ENCODE measurements at regions not wholly inside any gene's neighbourhood (a gene's known extent, or its start where the extent isn't known, plus 50 kb on each side); places are given as distances from the start of the nearest gene placed in this dataset.
"Not testable (repeated sequence)": the region's sequence is repeated elsewhere in the genome, so short reads cannot be mapped to it uniquely, and the experiment has no call there.

- peaks cover 16% of the 10 kb centered on the region in 2 experiments for H3K4me1 Mint-ChIP-seq
- H4K20me1 ChIP-seq (ENCODE audit: control insufficient read depth, insufficient read depth, insufficient read length); H3K27me3 ChIP-seq (ENCODE audit: insufficient read depth, low read length); H3K9ac ChIP-seq (ENCODE audit: extremely low read depth, insufficient read length, low read length); H3K23me2 ChIP-seq (ENCODE audit: insufficient read length, low read depth, low read length, poor library complexity, severe bottlenecking); H4K8ac ChIP-seq (replicated peaks; ENCODE audit: insufficient read length, low read depth, low read length); H3K79me2 ChIP-seq (ENCODE audit: insufficient read depth, low read length); H3K56ac ChIP-seq (ENCODE audit: insufficient read length, low read depth, low read length); H3K79me1 ChIP-seq (ENCODE audit: insufficient read depth, low read depth, low read length, poor library complexity, severe bottlenecking); H4K5ac ChIP-seq (ENCODE audit: insufficient read length, low read depth, low read length); H2BK15ac ChIP-seq (ENCODE audit: low read depth, low read length); DNase-seq; H2AFZ ChIP-seq (ENCODE audit: low read length); H3K4me1 ChIP-seq (ENCODE audit: insufficient read depth, low read length); H2AK5ac ChIP-seq (ENCODE audit: insufficient read length, low read length); H3K23ac ChIP-seq (ENCODE audit: insufficient read length, low read depth, low read length); H2BK20ac ChIP-seq (ENCODE audit: low read depth, low read length, poor library complexity, severe bottlenecking); H3K4me3 Mint-ChIP-seq; H3K9me3 ChIP-seq (ENCODE audit: control insufficient read depth, low read depth, low read length); H3K4ac ChIP-seq (ENCODE audit: low read depth, low read length); H2BK120ac ChIP-seq (ENCODE audit: low read depth, low read length, poor library complexity, severe bottlenecking); H3T11ph ChIP-seq (ENCODE audit: low read length); H2BK5ac ChIP-seq (ENCODE audit: insufficient read length, low read length); H3K4me2 ChIP-seq (ENCODE audit: insufficient read depth, insufficient read length, low read length); H3K18ac ChIP-seq (ENCODE audit: insufficient read length, low read depth, low read length); H2BK12ac ChIP-seq (ENCODE audit: insufficient read length, low read depth, low read length); H4K91ac ChIP-seq (ENCODE audit: insufficient read length, low read depth, low read length); H3K27me3 Mint-ChIP-seq (ENCODE audit: low read depth); H3K14ac ChIP-seq (ENCODE audit: insufficient read depth, low read length): not testable (repeated sequence)
- H3K36me3 Mint-ChIP-seq (ENCODE audit: insufficient read depth in 1 of 3, low read depth in 3 of 3) = peaks cover 14 to 18% (median 15%) of the 10 kb centered on the region in 3 experiments
- peak overlapping the region in 2 of 3 experiments; percentile 97 to 98; a peak in 3 of 7 replicates for H3K27ac Mint-ChIP-seq
- peak overlapping the region; percentile 57 for H3K27ac ChIP-seq (ENCODE audit: insufficient read length, low read depth, low read length)
- WGBS (ENCODE audit: extremely low coverage, insufficient read length, low lambda C conversion rate) = no CpG with 5 or more reads among the region's 1 CpG
- H3K9me3 Mint-ChIP-seq = peaks cover 9 to 15% of the 10 kb centered on the region in 2 experiments; a peak in 4 of 5 replicates
These were observed 577.8 kb downstream of the NAP1L3 start for GRCh38 chrX:93095535-93095934.

- not testable (repeated sequence) for H3K14ac ChIP-seq (ENCODE audit: insufficient read depth, low read length); H3K4me1 Mint-ChIP-seq
These were observed 594.5 kb downstream of the NAP1L3 start for GRCh38 chrX:93078906-93079305.

More at GRCh38 chrX:93078906-93079305, 594.5 kb downstream of the NAP1L3 start:
- not testable (repeated sequence) for H3K27ac ChIP-seq (ENCODE audit: insufficient read length, low read depth, low read length); H3K4ac ChIP-seq (ENCODE audit: low read depth, low read length); H3K9ac ChIP-seq (ENCODE audit: extremely low read depth, insufficient read length, low read length); H4K8ac ChIP-seq (replicated peaks; ENCODE audit: insufficient read length, low read depth, low read length); H3K79me1 ChIP-seq (ENCODE audit: insufficient read depth, low read depth, low read length, poor library complexity, severe bottlenecking); H3K23ac ChIP-seq (ENCODE audit: insufficient read length, low read depth, low read length); H2AFZ ChIP-seq (ENCODE audit: low read length); H4K91ac ChIP-seq (ENCODE audit: insufficient read length, low read depth, low read length); H3T11ph ChIP-seq (ENCODE audit: low read length); H2AK5ac ChIP-seq (ENCODE audit: insufficient read length, low read length); H2BK5ac ChIP-seq (ENCODE audit: insufficient read length, low read length); H3K4me2 ChIP-seq (ENCODE audit: insufficient read depth, insufficient read length, low read length); H3K23me2 ChIP-seq (ENCODE audit: insufficient read length, low read depth, low read length, poor library complexity, severe bottlenecking); H4K20me1 ChIP-seq (ENCODE audit: control insufficient read depth, insufficient read depth, insufficient read length); H2BK12ac ChIP-seq (ENCODE audit: insufficient read length, low read depth, low read length); H3K27me3 ChIP-seq (ENCODE audit: insufficient read depth, low read length); H3K9me3 ChIP-seq (ENCODE audit: control insufficient read depth, low read depth, low read length); H3K79me2 ChIP-seq (ENCODE audit: insufficient read depth, low read length); H3K9me3 Mint-ChIP-seq; H3K27me3 Mint-ChIP-seq (ENCODE audit: low read depth); H2BK20ac ChIP-seq (ENCODE audit: low read depth, low read length, poor library complexity, severe bottlenecking); DNase-seq; H3K36me3 Mint-ChIP-seq (ENCODE audit: insufficient read depth in 1 of 3, low read depth in 3 of 3); H3K56ac ChIP-seq (ENCODE audit: insufficient read length, low read depth, low read length); H3K18ac ChIP-seq (ENCODE audit: insufficient read length, low read depth, low read length); H4K5ac ChIP-seq (ENCODE audit: insufficient read length, low read depth, low read length); H2BK15ac ChIP-seq (ENCODE audit: low read depth, low read length); H3K4me3 Mint-ChIP-seq; H3K27ac Mint-ChIP-seq; H2BK120ac ChIP-seq (ENCODE audit: low read depth, low read length, poor library complexity, severe bottlenecking); H3K4me1 ChIP-seq (ENCODE audit: insufficient read depth, low read length)
- no CpG with 5 or more reads among the region's 6 CpGs for WGBS (ENCODE audit: extremely low coverage, insufficient read length, low lambda C conversion rate)

All from H9 (cell line).